ENCODE measurements at regions not wholly inside any gene's neighbourhood (a gene's known extent, or its start where the extent isn't known, plus 50 kb on each side); places are given as distances from the start of the nearest gene placed in this dataset.

DNA sequence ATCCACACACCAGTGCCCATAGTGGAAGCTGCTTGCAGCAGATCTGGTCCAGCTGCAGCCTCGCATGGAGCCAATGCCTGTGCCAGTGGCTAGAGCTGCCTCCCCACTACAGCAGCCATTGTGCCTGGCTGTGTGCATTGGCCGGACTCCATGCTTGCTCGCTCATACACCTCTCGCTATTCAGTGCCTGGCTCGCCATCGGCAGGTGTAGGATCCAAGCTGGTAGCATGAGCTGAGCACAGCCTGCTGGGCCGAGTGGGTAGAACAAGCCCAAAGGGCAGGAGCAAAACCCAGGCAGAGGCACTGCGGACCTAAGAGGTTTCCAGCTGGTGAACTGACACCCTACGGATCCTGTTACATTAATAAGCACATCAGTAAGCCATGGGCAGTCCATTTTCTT lies 1184.1 kb downstream of the AMY1C start:
- no peak for TF ChIP-seq POLR2A (IDR thresholded peaks at IDR 0.05; ENCODE audit: low read depth, low read length)
- no peak for TF ChIP-seq TAF1 (IDR thresholded peaks at IDR 0.05; ENCODE audit: borderline replicate concordance, low read depth, low read length)
- TF ChIP-seq POLR2AphosphoS5 (IDR thresholded peaks at IDR 0.05; ENCODE audit: low read depth, low read length): no peak
